ENCODE measurements at regions not wholly inside any gene's neighbourhood (a gene's known extent, or its start where the extent isn't known, plus 50 kb on each side); places are given as distances from the start of the nearest gene placed in this dataset.
"Not testable (repeated sequence)": the region's sequence is repeated elsewhere in the genome, so short reads cannot be mapped to it uniquely, and the experiment has no call there.

DNA sequence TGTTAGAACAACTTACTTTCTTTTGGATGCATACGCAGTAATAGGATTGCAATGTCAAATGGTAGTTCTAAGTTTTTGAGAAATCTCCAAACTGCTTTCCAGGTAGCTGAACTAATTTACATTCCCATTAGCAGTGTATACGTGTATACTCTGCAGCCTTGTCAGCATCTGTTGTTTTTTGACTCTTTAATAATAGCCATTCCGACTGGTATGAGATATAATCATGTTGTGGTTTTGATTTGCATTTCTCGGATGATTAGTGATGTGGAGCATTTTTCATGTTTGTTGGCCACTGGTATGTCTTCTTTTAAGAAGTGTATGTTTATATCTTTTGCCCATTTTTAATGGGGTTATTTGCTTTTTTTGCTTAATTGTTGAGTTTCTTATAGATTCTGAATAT is 76.9 kb upstream of the HNRNPA1L2 start:
- H3K9me3 ChIP-seq; intact Hi-C loops (cut with DNase I); DNase-seq; H3K27ac ChIP-seq; H3K36me3 ChIP-seq; H3K4me3 ChIP-seq; H3K4me1 ChIP-seq; ATAC-seq; H3K27me3 ChIP-seq: not testable (repeated sequence)
- 62% methylated on average over 3 of the region's 4 CpGs for WGBS (ENCODE audit: insufficient coverage, low coverage, low lambda C conversion rate, missing lambda C conversion rate)

DNA sequence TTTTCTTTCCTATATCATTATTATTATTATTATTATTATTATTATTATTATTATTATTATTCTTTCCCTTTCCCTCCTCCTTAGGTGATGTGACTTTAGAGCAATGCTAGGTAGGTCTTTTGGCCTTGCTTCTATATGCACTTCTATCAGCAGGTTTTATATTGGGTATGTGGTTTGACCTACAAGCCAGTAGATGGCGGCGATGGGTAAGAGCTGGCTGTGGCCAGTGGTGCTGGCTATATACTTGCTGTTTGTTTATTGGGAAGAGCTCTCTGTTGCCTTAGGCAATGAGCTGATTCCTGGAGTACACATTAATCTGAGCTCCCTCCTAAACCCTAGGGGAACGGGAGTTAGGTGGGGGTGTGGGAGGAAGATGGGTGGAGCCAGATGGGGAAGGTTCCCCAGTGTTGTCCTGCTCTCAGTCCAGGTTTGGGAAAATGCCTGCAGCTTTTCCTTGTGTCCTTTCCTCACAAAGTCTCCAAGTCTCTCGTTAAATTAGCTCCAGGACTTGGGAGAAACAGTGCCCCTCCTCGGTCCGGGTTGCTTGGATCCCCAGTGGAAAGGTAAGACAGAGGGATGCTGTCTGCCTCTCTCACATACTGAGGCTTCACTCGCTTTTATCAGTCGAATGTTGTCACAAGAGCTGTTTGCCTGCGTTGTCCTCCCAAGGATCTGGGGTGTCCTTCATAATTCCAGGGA is 72.2 kb upstream of the HNRNPA1L2 start:
- H3K27me3 ChIP-seq; H3K4me3 ChIP-seq; intact Hi-C loops (cut with DNase I); H3K36me3 ChIP-seq; H3K27ac ChIP-seq; H3K9me3 ChIP-seq; H3K4me1 ChIP-seq: not testable (repeated sequence)
- DNase-seq: peak; percentile 24 to 63 (median 53)
- 11% methylated on average over 3 of the region's 9 CpGs for WGBS (ENCODE audit: insufficient coverage, low coverage, low lambda C conversion rate, missing lambda C conversion rate)
- peak; percentile 93 to 99 (median 98) for ATAC-seq
- TF ChIP-seq, protein P1, sequence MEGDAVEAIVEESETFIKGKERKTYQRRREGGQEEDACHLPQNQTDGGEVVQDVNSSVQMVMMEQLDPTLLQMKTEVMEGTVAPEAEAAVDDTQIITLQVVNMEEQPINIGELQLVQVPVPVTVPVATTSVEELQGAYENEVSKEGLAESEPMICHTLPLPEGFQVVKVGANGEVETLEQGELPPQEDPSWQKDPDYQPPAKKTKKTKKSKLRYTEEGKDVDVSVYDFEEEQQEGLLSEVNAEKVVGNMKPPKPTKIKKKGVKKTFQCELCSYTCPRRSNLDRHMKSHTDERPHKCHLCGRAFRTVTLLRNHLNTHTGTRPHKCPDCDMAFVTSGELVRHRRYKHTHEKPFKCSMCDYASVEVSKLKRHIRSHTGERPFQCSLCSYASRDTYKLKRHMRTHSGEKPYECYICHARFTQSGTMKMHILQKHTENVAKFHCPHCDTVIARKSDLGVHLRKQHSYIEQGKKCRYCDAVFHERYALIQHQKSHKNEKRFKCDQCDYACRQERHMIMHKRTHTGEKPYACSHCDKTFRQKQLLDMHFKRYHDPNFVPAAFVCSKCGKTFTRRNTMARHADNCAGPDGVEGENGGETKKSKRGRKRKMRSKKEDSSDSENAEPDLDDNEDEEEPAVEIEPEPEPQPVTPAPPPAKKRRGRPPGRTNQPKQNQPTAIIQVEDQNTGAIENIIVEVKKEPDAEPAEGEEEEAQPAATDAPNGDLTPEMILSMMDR (IDR thresholded peaks at IDR 0.05): peak; percentile 33 to 44 (median 41)

DNA sequence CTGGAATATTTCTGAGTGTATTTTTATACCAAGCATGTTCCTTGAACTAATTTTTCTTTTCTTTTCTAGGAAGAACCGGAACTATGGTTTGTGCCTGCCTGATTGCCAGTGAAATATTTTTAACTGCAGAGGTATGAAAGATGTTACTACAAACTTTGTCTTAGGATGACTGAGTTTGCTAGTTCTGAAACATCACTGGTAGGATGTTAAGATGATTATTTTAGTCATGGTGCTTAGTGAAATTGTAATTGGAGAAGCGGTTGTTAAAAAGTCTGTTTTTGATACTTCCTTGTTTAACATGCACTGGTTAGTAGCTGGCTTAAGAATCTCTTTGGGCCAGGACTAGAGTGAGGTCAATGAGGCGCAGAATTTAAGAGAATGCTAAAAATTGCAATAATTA is 71.1 kb upstream of the HNRNPA1L2 start:
- intact Hi-C loops (cut with DNase I); H3K27ac ChIP-seq; H3K4me3 ChIP-seq; H3K27me3 ChIP-seq; H3K9me3 ChIP-seq; H3K4me1 ChIP-seq; ATAC-seq; DNase-seq; H3K36me3 ChIP-seq: not testable (repeated sequence)
- WGBS (ENCODE audit: insufficient coverage, low coverage, low lambda C conversion rate, missing lambda C conversion rate): 83% methylated on average over 2 of the region's 3 CpGs

DNA sequence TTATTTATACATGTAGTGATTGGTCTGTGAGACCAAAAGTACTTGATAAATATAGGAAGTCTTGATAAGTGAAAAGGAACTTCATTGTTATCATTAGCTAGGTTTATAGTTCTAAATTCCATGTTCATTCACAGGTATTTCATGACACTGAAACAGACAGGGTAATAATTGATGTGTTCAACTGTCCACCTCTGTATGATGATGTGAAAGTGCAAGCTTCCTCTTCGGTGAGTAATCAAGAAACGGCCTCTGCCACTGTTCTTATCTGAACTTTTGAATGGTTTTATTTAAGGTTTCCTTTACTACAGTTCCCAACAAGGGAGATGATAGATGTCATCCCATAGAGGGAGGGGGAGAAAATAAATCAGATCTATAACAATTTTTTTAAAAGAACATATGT is 59.3 kb upstream of the HNRNPA1L2 start:
- ATAC-seq; H3K4me1 ChIP-seq; H3K27ac ChIP-seq; H3K4me3 ChIP-seq; intact Hi-C loops (cut with DNase I); H3K9me3 ChIP-seq; H3K36me3 ChIP-seq; DNase-seq; H3K27me3 ChIP-seq: not testable (repeated sequence)
- 43% methylated on average over 2 of the region's 2 CpGs for WGBS (ENCODE audit: insufficient coverage, low coverage, low lambda C conversion rate, missing lambda C conversion rate)
